CD4-positive, alpha-beta T cell treated with Interleukin-6 at 100 ng/mL for 8 hours (primary cell): ENCODE measurements at regions not wholly inside any gene's neighbourhood (a gene's known extent, or its start where the extent isn't known, plus 50 kb on each side); places are given as distances from the start of the nearest gene placed in this dataset.
A peak's percentile ranks its signal among the peaks of the same experiment; 100 is the strongest.
"Not testable (repeated sequence)": the region's sequence is repeated elsewhere in the genome, so short reads cannot be mapped to it uniquely, and the experiment has no call there.

Experiments
- DNase-seq: peaks from one replicate; pipeline ENCODE4 v3.0.0-alpha.2; 2020; ENCODE audit warnings: mixed read lengths, low spot score

DNA sequence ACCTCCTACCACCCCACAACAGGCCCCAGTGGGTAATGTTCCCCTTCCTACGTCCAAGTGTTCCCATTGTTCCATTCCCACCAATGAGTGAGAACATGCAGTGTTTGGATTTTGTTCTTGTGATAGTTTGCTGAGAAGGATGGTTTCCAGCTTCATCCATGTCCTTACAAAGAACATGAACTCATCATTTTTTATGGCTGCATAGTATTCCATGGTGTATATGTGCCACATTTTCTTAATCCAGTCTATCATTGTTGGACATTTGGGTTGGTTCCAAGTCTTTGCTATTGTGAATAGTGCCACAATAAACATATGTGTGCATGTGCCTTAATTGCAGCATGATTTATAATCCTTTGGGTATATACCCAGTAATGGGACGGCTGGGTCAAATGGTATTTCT is 81.6 kb downstream of the P2RY10 start:
- not testable (repeated sequence) for DNase-seq

DNA sequence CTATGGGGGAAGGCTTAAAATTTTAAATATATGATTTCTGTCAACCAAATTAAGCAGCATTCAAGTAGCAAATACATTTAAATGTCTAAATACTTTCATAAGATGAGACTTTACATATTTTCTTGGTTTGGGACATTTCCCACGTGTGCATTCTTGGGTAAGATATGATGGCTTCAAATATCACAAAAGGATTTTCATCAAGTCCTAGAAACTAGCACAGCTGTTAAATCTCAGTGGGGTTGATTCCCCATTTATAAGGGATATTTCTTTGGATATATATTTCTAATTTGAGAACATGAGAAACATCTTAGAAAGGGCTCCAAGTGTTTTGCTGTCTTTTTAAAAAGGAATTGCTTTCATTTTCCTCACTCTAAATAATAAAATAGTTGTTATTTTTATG is 90.2 kb downstream of the P2RY10 start:
- DNase-seq: no peak

- no peak for DNase-seq
These were observed 91.1 kb downstream of the P2RY10 start for GRCh38 chrX:79036157-79036880.

GRCh38 chrX:79065696-79066095 is 78.8 kb upstream of the GPR174 start:
- DNase-seq: no peak

DNA sequence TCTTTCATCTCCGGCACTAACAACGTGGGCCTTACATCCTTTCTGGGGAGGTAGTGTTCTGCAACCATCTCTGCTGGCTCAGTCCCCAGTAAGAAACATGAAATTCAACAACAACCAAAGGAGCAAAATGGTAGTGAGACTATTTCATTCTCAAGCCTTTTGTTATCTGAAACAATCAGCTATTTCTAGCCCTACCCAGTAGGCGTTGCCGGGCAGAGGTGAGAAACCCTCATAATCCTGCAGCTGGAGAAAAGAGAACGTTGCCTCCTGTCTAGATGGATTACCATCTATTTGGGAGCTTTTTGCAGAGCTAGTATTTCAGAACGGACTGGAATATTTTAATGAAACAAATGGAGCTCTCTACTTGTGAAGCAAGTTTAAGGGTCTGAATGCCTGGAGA is 66.4 kb upstream of the GPR174 start:
- no peak for DNase-seq

GRCh38 chrX:79079477-79079876 is 65.0 kb upstream of the GPR174 start:
- no peak for DNase-seq

- DNase-seq: no peak
These were observed 64.3 kb upstream of the GPR174 start for GRCh38 chrX:79080141-79080540.

GRCh38 chrX:79081895-79082512 is 62.5 kb upstream of the GPR174 start:
- peak; percentile 68 for DNase-seq

- no peak for DNase-seq
These were observed 61.6 kb upstream of the GPR174 start for GRCh38 chrX:79082899-79083298.

DNA sequence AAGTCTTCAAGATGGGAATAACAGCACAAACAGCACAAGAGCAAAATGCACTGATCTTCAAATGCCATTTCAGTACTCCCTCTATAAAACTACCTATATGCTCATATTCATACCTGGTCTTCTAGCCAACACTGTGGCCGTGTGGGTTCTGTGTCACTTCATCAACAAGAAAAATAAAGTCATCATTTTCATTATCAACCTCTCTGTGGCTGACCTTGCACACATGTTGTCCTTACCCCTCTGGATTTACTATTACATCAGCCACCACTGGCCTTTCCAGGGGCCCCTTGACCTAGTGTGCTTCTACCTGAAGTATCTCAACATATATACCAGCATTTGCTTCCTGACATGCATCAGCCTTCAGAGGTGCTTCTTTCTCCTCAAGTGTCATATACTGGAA is 59.6 kb upstream of the GPR174 start:
- DNase-seq: no peak

DNA sequence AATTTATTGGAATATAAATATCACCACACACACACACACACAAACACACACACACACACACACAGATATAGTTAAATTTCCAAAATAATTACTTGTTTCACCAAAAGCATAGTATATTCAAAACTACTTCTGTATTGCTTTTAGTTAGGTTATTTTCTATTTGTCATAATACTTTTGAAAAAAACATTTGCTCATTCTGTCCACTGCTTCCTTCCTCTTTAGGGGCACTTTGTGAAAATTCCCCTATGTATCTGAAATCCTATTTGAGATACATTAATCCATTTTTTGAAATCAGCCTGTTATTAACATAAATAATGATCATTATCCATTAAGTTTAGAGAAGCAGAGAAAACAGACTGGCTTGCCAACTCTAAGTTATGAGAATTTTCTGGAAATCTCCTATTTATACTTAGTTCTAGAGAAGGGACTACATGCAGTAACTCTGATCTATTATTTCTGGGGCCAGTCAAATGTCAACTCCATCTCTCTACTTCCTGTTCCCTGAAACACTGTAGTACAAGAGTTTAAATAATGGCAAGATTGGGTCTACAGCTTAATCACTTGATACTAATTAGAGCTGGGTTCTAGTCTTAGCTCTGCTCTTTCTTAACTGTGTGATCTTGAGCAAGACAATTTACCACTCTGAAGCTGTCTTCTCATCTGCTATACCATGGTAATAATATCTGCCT is 54.4 kb upstream of the GPR174 start:
- no peak for DNase-seq

GRCh38 chrX:79094075-79094832 is 50.2 kb upstream of the GPR174 start:
- DNase-seq: no peak
